ENCODE measurements at regions not wholly inside any gene's neighbourhood (a gene's known extent, or its start where the extent isn't known, plus 50 kb on each side); places are given as distances from the start of the nearest gene placed in this dataset.
"Not testable (repeated sequence)": the region's sequence is repeated elsewhere in the genome, so short reads cannot be mapped to it uniquely, and the experiment has no call there.

DNA sequence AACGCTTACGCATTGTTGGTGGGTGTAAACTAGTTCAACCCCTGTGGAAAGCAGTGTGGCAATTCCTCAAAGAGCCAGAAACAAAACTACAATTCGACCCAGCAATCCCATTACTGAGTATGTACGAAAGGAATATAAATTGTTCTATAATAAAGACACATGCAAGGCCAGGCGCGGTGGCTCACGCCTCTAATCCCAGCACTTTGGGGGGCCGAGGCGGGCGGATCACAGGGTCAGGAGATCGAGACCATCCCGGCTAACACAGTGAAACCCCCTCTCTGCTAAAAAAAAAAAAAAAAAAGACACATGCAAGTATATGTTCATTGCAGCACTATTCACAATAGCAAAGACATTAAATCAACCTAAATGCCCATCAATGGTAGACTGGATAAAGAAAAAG lies 217.6 kb upstream of the ISL1 start:
- not testable (repeated sequence) for DNase-seq

DNA sequence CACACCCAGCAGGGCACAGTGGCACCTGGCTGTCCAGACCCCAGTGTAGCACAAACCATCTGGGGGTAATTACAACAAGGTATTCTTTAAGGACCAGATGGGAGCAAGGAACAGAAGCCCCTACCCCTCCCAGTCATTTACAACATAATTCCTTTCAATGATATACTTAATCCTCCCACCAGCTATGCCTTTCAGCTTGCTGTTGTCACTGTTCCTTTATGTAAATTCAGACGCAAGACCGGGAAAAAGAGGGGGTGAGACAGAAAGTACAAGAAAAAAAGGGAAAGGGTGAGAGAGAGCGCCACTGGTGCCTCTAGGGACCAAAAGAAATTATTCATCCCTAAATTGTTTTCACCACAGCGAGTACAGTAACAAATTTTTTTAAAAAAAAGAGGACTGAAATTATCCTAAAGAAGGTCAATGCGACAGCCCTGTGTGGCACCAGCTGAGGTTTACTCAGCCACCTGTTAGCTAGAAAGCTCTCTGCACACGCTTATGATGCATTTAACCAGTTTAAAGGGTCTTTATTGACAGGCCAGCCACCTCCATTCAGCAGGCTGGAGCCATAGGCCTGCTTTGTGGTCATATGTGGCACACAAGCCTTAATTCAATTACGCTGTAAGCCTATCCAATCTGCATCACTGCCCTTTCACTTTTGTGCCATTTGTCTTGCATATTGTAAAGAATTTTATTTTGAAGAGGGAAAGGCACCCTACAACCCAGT lies 210.2 kb upstream of the ISL1 start:
- DNase-seq, result no peak

DNA sequence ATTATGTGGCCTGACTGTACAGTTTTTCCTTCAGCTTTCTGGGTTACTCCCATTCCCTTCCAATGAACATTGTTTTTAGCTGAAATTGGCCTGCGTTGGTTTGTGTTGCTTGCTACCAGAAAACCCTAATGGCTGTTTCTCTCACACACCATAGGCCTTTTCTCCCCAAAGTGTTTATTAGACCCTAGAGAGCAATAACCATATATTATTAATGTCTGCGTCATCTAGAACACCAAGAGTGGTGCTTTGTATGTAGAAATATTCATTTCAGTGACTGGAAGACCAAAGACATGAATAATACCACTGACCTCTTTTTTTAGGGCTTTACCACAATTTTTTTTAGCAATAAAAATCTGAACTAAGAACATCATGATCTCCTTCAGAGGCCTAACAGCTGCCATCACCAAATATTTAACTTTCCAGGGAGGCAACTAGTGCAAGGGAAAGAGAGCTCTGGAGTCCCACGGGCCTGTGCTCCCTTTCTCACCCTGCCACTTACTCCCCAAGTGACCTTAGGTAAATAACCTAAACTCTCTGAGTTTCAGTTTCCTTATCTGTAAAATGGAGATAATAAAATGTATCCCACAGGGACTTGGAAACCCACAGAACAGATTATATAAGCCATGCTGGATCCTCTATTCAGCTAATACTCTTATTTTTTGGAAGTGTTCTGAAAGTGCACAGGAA lies 201.9 kb upstream of the ISL1 start:
- DNase-seq, result no peak

DNA sequence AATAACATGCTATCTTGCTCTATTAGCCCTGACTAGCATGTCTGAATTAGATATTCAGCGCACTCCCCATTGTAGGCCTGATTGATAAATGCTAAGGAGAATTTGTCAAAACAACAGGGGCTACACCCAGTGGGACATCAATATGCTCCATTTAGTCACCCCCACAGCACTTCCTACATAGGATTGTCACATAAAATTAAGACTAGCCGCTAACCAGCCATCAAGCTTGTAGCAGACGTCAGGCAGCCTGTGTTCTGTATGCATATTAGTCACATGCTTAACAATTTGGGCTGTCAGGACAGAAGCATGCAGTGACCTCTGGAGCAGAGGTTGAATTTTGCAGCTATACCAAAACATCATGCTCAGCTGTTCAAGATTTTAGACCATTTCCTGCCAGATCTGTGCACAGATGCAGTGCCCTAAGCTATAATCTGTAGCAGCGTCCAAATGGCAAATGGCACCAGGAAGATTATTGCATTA lies 197.4 kb upstream of the ISL1 start:
- DNase-seq, result no peak

DNA sequence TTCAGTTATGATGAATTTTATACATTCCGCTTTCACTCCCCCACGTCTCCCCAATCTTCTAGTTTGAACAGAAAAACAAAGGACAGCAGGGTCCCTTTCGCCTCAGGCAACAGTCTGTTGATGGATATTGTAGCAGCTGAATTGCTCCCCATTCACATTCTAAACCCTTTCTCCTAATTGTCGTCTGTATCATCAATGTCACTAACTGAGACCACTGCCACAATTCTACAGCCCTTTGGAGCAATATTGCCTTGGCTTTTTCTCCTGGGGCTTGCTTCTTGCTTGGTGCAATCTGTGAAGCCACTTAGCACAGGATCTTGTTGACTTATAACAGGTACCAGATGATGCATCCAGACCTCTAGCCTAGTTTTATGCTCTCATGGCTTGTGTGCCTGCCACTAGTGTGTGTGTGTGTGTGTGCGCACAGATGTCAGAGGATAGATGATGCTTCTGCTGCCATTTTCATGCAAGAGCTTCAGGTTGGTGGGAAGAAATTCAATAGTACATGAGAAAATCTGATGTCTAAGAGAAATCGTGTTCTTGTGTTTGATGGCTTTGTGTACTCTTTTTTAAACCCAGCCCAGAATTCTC lies 195.2 kb upstream of the ISL1 start:
- no peak for DNase-seq

DNA sequence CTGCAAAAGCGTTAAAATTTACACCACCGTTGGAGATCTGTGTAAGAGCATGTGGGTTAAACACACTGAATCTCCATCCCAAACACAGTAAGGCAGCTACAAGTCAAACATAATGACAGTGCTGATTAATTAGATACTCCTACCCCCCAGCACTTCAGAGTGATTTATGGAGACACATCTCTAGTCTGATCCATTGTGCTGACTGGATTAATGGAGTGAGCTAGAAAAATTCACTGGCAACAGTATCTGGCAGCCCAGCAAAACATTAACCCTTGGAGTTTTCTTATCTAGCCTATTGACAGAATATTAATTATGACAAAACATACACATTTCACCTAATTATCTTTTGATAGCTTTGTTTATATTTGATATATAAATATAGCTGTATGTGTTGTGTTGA lies 188.6 kb upstream of the ISL1 start:
- DNase-seq, result no peak

DNA sequence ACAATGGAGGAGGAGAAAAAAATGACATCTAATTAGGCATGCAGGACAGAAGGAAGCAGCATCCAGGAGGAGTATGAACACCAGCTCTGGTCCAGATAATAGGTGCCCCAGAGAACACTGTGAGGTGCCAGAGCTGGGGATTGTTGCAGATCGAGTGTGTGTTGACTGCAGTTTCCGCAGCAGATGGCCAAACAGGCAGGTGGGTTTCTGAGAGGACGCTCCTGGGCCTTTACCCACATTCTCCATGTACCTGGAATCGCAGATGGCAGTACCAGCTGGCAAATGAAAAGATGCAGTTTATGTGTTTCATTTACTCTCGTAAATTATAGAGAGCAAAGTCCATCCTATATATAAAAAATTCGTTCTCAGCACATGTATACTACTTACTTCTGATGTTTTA lies 182.2 kb upstream of the ISL1 start:
- no peak for DNase-seq

DNA sequence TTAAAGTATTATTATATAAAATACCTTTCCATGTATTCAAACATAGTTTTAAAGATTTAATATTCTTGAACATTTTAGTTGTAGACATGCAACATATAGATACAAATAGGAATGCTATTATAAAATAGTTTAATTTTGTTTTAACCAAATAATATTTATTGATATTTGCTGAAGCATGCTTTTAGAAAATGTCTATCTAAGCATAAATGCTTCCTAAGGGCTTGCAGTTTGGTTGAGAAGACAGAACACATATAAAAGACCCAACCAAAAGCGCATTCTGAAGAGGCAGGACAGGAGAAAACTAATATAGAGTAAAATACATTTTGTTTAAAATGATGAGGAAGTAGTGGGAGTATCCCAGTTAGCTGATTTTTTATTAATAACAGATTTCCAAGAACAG lies 181.5 kb upstream of the ISL1 start:
- DNase-seq, result no peak

DNA sequence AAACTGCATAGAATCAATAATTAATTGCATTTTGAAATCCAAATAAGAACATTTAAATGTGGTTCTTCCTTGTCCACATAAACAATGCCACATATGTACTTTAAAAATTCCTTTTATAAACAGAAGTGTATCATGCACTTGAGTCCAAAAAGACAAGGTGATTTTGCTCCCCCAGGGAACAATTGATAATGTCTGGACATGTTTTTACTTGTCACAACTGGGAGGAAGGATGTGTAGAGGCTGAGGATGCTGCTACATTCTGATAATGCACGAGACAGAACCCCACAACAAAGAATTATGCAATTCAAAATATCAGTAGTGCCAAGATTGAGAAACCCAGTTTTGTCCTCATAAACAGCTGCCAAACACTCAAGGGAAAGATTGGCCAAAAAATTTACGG lies 181.1 kb upstream of the ISL1 start:
- no peak for DNase-seq

DNA sequence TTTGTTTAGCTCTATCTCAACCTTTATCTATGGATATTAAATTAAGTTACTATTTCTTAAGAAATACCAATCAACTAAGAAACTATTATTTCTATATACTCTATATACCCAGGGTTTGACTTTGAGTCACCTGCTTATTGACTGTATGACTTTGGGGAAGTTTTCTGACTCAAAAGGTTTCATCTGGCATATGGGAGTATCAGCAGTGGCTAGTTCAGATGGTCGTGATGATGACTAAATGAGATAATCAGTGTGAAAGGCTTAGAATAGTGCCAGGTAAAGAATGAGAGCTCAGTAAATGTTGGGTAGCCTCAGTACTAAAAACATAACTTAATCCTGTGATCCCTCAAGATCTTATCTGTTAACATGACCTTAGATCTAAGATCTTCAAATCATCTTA lies 179.7 kb upstream of the ISL1 start:
- DNase-seq, result no peak

DNA sequence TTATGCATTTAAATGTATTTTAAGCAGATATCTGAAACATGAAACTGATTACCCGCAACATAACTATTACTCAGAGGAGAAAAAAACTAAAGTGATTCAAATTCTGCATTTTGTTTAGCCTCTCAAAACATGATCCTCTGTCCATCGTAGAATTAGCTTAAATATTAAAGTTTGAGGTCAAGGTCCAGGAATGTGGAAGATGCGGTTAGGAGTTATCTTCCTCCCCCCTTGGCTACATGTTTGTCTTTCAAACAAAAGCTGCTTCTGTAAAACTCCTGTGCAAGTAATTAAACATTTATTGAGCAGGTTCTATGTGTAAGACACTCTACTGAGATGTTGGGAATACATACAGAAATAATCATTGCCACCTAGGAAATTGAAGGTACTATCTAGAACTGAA lies 175.0 kb upstream of the ISL1 start:
- no peak for DNase-seq

DNA sequence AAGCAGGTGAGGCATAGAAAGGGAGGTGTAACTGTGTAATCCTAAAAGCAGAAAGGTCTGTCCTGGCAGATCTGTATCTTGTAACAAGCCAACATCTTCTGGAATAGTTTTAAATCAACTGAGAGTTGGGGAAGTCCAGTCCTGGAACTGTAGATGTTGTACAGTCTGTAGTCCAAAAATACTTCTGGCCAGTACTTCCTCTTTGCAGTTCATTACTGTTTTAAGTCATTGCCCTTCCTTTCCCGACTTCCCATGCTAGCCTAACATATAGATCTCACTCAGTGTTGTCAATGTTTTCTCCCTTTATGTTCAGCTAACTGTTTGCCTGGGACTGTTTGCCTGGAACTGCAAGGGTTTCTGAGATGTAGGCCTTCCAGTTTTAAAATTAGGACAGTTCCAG lies 168.5 kb upstream of the ISL1 start:
- DNase-seq, result peak; percentile 0

DNA sequence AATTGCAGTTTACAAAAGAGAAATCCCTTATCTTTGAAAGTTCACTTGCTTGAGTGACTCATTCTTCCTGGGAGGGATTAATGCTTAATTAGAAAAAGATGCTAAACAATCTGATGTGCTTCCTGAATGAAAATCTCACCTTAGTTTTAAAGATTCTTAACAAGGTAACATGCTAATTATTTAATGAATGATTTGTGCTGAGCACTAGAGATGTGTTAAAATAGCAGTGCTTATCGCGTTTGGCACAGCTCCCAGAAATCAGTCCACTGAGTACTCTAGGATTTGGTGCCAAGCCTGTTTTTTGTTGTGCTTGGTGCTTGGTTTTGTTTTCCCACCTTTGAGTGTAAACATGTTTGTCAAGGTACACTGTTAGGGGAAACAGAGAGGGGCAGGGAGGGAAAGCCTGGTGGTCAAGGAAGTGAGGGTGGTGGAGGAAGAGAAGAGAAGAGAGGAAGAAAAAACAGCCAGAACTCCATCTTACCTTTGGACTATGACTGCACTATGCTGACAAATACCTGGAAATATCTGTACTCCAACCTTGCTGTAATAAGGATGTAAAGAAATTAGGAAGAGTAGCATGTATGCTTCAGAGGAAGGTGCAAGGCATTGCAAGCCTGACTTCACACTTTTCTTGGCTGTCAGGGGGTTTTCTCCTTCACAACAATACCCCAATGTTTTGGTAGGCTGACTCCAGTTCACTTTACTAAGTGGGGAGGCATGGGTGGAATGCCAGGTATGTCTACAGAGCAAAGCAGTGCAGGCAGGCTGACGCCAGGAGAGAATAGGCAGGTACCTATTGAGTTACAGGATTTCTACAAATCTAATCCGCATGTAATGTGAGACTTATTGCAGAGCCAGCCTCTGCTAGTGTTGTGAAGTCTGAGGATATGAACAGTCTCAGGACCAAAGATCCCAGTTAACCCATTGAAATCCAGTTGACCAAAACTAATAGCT lies 157.2 kb upstream of the ISL1 start:
- no peak for DNase-seq

DNA sequence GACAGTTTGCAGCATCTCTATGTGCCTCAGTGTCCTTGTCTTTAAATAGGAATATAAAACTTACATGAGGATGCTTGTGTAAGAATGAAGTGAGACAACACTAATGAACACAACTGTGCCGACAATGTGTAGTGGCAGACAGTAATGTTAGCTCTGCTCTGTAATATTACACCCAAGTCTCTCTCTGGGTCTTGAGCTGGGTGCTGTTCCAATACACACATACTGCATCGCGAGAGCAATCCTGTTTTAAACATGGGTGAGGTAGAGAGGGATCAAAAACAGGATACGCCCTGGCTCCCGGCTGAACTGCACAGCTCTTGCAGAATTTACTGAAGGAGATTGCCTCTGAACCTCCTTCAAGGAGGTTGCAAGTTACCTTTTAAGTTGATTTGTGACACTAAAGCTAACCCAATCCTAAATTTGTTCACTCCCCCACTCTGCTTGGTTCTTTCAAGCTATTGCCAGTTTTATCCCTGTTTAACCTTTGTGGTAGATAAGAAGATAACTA lies 155.2 kb upstream of the ISL1 start:
- no peak for DNase-seq

DNA sequence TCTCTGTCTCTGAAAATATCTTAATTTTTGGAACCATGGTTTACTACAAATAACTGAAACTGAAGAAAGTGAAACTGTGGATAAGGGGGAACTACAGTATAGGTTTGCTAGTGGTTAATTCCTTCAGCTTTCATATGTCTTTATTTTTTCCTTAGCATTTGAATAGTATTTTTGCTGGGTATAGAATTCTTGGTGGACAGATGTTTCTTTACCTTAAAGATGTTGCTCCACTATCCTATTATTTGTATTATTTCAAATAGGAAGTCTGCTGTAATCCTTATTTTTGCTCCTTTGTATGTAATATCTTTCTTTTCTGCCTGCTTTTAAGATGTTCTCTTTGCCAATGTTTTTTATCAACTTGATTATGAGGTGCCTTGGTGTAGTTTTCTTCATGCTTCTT lies 152.9 kb upstream of the ISL1 start:
- DNase-seq, result no peak

DNA sequence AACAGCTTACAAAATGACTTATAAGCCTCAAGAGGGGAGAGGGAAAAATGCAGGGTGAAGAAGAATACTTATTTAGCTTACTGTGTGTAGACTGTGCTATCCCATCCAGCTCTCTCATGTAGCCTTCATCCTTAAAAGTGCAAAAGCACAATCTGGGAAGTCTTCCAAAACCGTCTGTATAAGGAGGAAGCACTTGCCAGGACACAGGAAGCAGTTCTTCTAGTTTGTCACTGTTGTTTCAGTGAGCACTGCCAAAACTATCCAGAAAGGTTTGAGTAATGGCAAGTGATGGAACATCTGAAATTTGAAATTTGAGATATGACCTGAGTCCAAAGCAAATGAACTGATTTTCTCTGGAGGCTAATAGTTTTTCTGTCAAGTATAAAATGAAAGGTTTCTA lies 140.8 kb upstream of the ISL1 start:
- DNase-seq, result no peak

DNA sequence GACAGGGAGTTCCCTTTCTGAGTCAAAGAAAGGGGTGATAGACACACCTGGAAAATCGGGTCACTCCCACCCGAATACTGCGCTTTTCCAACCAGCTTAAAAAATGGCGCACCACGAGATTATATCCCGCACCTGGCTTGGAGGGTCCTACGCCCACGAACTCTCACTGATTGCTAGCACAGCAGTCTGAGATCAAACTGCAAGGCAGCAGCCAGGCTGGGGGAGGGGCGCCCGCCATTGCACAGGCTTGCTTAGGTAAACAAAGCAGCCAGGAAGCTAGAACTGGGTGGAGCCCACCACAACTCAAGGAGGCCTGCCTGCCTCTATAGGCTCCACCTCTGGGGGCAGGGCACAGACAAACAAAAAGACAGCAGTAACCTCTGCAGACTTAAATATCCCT lies 132.3 kb upstream of the ISL1 start:
- DNase-seq, result not testable (repeated sequence)

DNA sequence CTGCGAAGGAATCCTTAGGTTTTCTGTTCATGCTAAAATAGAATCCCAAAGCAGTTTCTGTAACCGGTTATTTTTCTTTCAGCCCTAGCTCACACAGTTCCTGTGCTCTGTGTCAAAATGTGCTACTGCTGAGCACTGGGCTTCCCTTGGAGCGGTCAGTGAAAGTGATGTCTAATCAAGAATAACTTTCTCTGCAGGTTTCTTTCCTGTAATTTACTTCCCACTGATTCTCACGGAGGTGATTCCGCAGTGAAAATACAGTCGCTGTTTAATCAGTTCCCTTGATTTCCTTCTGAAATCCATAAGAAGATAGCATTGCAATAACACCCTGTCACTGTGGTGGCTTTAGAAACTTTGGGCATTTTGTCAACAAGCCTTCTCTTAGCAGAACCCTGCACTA lies 112.0 kb upstream of the ISL1 start:
- no peak for DNase-seq

DNA sequence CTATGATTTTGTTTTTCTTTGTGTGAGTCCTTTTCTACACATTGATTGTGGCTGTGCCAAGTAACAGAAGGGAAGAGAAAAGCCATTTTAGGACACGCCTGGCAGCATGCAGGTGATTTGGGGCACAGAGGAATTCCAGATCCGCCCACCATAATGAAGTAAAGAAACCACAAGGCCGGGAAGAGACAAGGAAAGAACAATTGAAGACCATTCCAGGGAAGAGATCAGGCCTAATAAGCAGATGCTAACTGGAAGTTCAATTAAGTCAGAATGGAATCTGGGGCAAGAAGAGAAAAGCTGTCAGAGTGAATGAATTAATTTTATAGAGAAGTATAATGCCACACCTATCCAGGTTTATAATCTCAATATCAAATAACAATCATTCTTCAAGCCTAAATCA lies 110.2 kb upstream of the ISL1 start:
- no peak for DNase-seq

DNA sequence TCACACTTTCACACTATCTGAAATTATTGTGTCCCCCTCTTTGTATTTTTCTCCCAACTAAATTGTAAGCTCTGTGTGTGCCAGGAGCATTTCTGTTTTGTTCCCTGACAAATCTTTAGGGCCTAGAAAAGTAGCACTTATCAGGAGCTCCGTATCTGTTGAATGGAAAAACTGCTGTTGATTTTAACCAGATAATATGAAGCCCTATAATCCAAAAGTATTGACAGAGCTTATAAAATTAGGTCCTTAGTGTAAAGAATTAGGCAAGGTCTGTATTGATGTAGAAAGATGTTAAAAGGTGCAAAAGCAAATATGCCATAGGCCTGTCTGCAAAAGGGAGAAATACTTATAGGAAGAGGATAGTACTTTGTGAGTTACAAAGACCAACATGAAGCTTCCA lies 109.4 kb upstream of the ISL1 start:
- DNase-seq, result no peak

DNA sequence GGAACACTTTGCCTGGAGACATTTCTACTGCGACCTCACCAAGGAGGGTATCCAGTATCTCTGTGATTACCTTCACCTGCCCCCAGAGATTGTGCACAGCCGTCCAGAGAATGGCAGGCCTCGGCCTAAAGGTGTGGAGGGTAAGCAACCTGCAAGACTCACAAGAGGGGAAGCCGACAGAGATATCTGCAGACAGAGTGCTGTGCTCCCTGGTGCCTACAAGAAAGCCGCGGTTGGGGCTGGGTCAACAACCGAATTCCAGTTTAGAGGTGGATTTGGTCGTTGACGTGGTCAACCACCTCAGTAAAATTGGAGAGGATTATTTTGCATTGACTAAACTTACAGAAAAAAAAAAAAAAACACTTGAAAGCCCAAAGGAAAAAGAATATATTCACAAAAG lies 107.8 kb upstream of the ISL1 start:
- DNase-seq, result no peak

DNA sequence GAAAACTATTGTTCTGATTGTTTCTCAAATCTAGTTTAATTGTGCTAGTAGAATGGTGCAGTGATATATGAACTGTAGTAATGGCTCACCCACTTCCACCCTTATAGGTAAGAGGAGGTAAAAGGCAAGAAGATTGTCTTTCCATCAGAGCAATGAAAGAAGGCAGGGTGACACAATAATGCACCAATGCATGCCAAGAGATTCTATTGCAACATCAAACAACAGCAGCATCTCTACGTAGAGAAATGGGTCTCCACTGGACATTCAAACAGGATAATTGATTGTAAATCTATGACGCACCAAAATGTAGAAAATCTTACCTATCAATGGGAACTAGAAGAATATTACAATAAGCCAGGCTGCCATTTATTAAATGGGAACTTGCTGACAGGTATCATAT lies 107.0 kb upstream of the ISL1 start:
- no peak for DNase-seq

Data from muscle of arm (tissue), 1 donor.